ENCODE measurements at regions not wholly inside any gene's neighbourhood (a gene's known extent, or its start where the extent isn't known, plus 50 kb on each side); places are given as distances from the start of the nearest gene placed in this dataset.
A peak's percentile ranks its signal among the peaks of the same experiment; 100 is the strongest.

GRCh38 chr9:26710008-26710407 is 182.6 kb downstream of the CAAP1 start:
- TF ChIP-seq ZNF8 (CRISPR knock-in tag; IDR thresholded peaks at IDR 0.05) = no peak
- TF ChIP-seq ESRRG (CRISPR knock-in tag; IDR thresholded peaks at IDR 0.05) = no peak
- TF ChIP-seq ZFP3 (CRISPR knock-in tag; IDR thresholded peaks at IDR 0.05) = no peak
- TF ChIP-seq, protein P1, sequence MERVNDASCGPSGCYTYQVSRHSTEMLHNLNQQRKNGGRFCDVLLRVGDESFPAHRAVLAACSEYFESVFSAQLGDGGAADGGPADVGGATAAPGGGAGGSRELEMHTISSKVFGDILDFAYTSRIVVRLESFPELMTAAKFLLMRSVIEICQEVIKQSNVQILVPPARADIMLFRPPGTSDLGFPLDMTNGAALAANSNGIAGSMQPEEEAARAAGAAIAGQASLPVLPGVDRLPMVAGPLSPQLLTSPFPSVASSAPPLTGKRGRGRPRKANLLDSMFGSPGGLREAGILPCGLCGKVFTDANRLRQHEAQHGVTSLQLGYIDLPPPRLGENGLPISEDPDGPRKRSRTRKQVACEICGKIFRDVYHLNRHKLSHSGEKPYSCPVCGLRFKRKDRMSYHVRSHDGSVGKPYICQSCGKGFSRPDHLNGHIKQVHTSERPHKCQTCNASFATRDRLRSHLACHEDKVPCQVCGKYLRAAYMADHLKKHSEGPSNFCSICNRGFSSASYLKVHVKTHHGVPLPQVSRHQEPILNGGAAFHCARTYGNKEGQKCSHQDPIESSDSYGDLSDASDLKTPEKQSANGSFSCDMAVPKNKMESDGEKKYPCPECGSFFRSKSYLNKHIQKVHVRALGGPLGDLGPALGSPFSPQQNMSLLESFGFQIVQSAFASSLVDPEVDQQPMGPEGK (CRISPR knock-in tag; IDR thresholded peaks at IDR 0.05; ENCODE audit: borderline replicate concordance) = no peak
- TF ChIP-seq RARB (CRISPR knock-in tag; IDR thresholded peaks at IDR 0.05) = no peak
- TF ChIP-seq, protein P2, sequence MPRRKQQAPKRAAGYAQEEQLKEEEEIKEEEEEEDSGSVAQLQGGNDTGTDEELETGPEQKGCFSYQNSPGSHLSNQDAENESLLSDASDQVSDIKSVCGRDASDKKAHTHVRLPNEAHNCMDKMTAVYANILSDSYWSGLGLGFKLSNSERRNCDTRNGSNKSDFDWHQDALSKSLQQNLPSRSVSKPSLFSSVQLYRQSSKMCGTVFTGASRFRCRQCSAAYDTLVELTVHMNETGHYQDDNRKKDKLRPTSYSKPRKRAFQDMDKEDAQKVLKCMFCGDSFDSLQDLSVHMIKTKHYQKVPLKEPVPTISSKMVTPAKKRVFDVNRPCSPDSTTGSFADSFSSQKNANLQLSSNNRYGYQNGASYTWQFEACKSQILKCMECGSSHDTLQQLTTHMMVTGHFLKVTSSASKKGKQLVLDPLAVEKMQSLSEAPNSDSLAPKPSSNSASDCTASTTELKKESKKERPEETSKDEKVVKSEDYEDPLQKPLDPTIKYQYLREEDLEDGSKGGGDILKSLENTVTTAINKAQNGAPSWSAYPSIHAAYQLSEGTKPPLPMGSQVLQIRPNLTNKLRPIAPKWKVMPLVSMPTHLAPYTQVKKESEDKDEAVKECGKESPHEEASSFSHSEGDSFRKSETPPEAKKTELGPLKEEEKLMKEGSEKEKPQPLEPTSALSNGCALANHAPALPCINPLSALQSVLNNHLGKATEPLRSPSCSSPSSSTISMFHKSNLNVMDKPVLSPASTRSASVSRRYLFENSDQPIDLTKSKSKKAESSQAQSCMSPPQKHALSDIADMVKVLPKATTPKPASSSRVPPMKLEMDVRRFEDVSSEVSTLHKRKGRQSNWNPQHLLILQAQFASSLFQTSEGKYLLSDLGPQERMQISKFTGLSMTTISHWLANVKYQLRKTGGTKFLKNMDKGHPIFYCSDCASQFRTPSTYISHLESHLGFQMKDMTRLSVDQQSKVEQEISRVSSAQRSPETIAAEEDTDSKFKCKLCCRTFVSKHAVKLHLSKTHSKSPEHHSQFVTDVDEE (CRISPR knock-in tag; IDR thresholded peaks at IDR 0.05) = no peak
- no peak for TF ChIP-seq CSDC2 (CRISPR knock-in tag; IDR thresholded peaks at IDR 0.05)
- no peak for TF ChIP-seq ZNF565 (CRISPR knock-in tag; conservative IDR thresholded peaks at IDR 0.05; ENCODE audit: low read depth)
- ATAC-seq = no peak

- TF ChIP-seq TOX (CRISPR knock-in tag; IDR thresholded peaks at IDR 0.05; ENCODE audit: borderline replicate concordance) (no peak), ESRRG (CRISPR knock-in tag; IDR thresholded peaks at IDR 0.05) (no peak), ZNF70 (CRISPR knock-in tag; IDR thresholded peaks at IDR 0.05) (no peak), ARNTL (CRISPR knock-in tag; IDR thresholded peaks at IDR 0.05; ENCODE audit: borderline replicate concordance, low read depth) (no peak), GLIS3 (CRISPR knock-in tag; IDR thresholded peaks at IDR 0.05) (no peak), ZNF565 (CRISPR knock-in tag; conservative IDR thresholded peaks at IDR 0.05; ENCODE audit: low read depth) (no peak), CSDC2 (CRISPR knock-in tag; IDR thresholded peaks at IDR 0.05) (no peak), TCF4 (CRISPR knock-in tag; IDR thresholded peaks at IDR 0.05; ENCODE audit: borderline replicate concordance) (no peak), ZC3H10 (CRISPR knock-in tag; IDR thresholded peaks at IDR 0.05) (no peak), PPARA (CRISPR knock-in tag; IDR thresholded peaks at IDR 0.05; ENCODE audit: borderline replicate concordance) (no peak), OSR1 (CRISPR knock-in tag; IDR thresholded peaks at IDR 0.05) (no peak), RARB (CRISPR knock-in tag; IDR thresholded peaks at IDR 0.05) (no peak)
- TF ChIP-seq, protein P3, sequence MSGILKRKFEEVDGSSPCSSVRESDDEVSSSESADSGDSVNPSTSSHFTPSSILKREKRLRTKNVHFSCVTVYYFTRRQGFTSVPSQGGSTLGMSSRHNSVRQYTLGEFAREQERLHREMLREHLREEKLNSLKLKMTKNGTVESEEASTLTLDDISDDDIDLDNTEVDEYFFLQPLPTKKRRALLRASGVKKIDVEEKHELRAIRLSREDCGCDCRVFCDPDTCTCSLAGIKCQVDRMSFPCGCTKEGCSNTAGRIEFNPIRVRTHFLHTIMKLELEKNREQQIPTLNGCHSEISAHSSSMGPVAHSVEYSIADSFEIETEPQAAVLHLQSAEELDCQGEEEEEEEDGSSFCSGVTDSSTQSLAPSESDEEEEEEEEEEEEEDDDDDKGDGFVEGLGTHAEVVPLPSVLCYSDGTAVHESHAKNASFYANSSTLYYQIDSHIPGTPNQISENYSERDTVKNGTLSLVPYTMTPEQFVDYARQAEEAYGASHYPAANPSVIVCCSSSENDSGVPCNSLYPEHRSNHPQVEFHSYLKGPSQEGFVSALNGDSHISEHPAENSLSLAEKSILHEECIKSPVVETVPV (CRISPR knock-in tag; IDR thresholded peaks at IDR 0.05) = no peak
- no peak for ATAC-seq
These were observed 186.4 kb downstream of the CAAP1 start for GRCh38 chr9:26706223-26706622.

DNA sequence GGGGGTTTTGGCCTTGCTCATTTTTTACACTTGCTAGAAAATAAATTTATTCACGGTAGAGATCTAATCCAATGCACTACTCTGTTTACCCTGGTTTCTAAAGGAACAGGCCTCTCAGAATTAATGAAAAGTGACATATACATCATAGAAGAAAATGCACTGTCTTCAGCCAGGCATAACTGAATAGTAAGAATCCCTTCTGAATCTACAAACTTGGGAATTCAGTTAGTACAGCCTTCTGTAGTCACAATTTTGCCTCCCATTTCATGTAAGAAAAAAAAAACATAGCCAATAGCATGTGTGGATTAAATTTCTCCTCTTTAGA is 197.3 kb downstream of the CAAP1 start:
- peak; percentile 92 for ATAC-seq
- TF ChIP-seq GLIS3 (CRISPR knock-in tag; IDR thresholded peaks at IDR 0.05) (no peak), POU6F1 (CRISPR knock-in tag; IDR thresholded peaks at IDR 0.05; ENCODE audit: borderline replicate concordance, low read depth) (no peak), ISL1 (CRISPR knock-in tag; IDR thresholded peaks at IDR 0.05) (no peak), SNAI2 (CRISPR knock-in tag; IDR thresholded peaks at IDR 0.05) (no peak), RARB (CRISPR knock-in tag; IDR thresholded peaks at IDR 0.05) (no peak), ZNF8 (CRISPR knock-in tag; IDR thresholded peaks at IDR 0.05) (no peak), BACH2 (CRISPR knock-in tag; IDR thresholded peaks at IDR 0.05; ENCODE audit: borderline replicate concordance) (no peak), ZFP30 (CRISPR knock-in tag; IDR thresholded peaks at IDR 0.05) (no peak), ESRRG (CRISPR knock-in tag; IDR thresholded peaks at IDR 0.05) (no peak), OSR1 (CRISPR knock-in tag; IDR thresholded peaks at IDR 0.05) (no peak), ZNF565 (CRISPR knock-in tag; conservative IDR thresholded peaks at IDR 0.05; ENCODE audit: low read depth) (no peak), ARNTL (CRISPR knock-in tag; IDR thresholded peaks at IDR 0.05; ENCODE audit: borderline replicate concordance, low read depth) (no peak)
- TF ChIP-seq, protein P1 (CRISPR knock-in tag; IDR thresholded peaks at IDR 0.05; ENCODE audit: borderline replicate concordance) = no peak
- TF ChIP-seq, protein P2 (CRISPR knock-in tag; IDR thresholded peaks at IDR 0.05) = no peak
- TF ChIP-seq, protein P3 (CRISPR knock-in tag; IDR thresholded peaks at IDR 0.05) = no peak

Data from SK-N-SH treated with all-trans-retinoic acid at 6 μM for 48 hours (cell line).